Activated CD4-positive, alpha-beta T cell treated with anti-CD3 and anti-CD28 coated beads for 36 hours (primary cell): ENCODE measurements at regions not wholly inside any gene's neighbourhood (a gene's known extent, or its start where the extent isn't known, plus 50 kb on each side); places are given as distances from the start of the nearest gene placed in this dataset.
"Not testable (repeated sequence)": the region's sequence is repeated elsewhere in the genome, so short reads cannot be mapped to it uniquely, and the experiment has no call there.

Experiments used
- ATAC-seq: fragments of 200-7000 bp; cut with Tn5 transposase; one replicate; pipeline ENCODE4 v1.10.0; 2021; ENCODE audit warnings: mild to moderate bottlenecking, moderate library complexity
- CTCF ChIA-PET: fragments of 350-600 bp; sonication (Branson Sonifier 250); formaldehyde crosslinking; loops from one replicate; lab custom pipeline; 2021; ENCODE audit warnings: antibody characterized with exemption; lab: Charles Lee
- POLR2A ChIA-PET: fragments of 350-600 bp; sonication (Branson Sonifier 250); formaldehyde crosslinking; loops from one replicate; lab custom pipeline; 2021; ENCODE audit warnings: antibody characterized with exemption, inconsistent platforms; lab: Charles Lee
- DNase-seq: peaks from one replicate; pipeline ENCODE4 v3.0.0-alpha.2; 2020
- H3K27ac Mint-ChIP-seq: one replicate; pipeline ENCODE4 v1.8.0; 2021; ENCODE audit warnings: mixed read lengths
- H3K27me3 Mint-ChIP-seq: one replicate; pipeline ENCODE4 v1.8.0; 2021; ENCODE audit warnings: mixed read lengths
- H3K36me3 Mint-ChIP-seq: one replicate; pipeline ENCODE4 v1.8.0; 2021; ENCODE audit warnings: low read depth, mixed read lengths
- H3K4me1 Mint-ChIP-seq: one replicate; pipeline ENCODE4 v1.8.0; 2021; ENCODE audit warnings: mixed read lengths
- H3K4me3 Mint-ChIP-seq: one replicate; pipeline ENCODE4 v1.8.0; 2021; ENCODE audit warnings: mild to moderate bottlenecking, moderate library complexity, mixed read lengths
- H3K9me3 Mint-ChIP-seq: one replicate; pipeline ENCODE4 v1.8.0; 2021; ENCODE audit warnings: low read depth, mixed read lengths
- intact Hi-C, 2 experiments: fragments of 100-400 bp; cut with DNase I in 1 of 2; cut with micrococcal nuclease in 1 of 2; formaldehyde crosslinking; loops; one replicate each; pipeline versions ENCODE4 v1.14.2 to v1.15.1; 2022 to 2024; cut with DNase I, micrococcal nuclease

- ATAC-seq, H3K9me3 Mint-ChIP-seq, POLR2A ChIA-PET, intact Hi-C loops, H3K4me3 Mint-ChIP-seq, DNase-seq, H3K36me3 Mint-ChIP-seq, H3K27me3 Mint-ChIP-seq, H3K4me1 Mint-ChIP-seq, H3K27ac Mint-ChIP-seq: not testable (repeated sequence)
- CTCF ChIA-PET: interaction anchor here (1.2 kb wide), 1 partner anchor 71 kb away, joined by 3 read pairs; no protein-coding TSS in a partner anchor
Observed at GRCh38 chrX:124181515-124181914, 150.9 kb upstream of the TEX13D start.

GRCh38 chrX:124190440-124190839 lies 142.0 kb upstream of the TEX13D start:
- Mint-ChIP-seq H3K4me1 (no peaks in the 10 kb centered on the region), H3K36me3 (no peaks in the 10 kb centered on the region), H3K27me3 (no peaks in the 10 kb centered on the region), H3K9me3 (no peaks in the 10 kb centered on the region), H3K4me3 (no peak overlapping the region), H3K27ac (no peak overlapping the region)
- ATAC-seq (no peak), DNase-seq (no peak)
- ChIA-PET POLR2A (no interaction called here), CTCF (no interaction called here)
- intact Hi-C loops: no loop called here

- ChIA-PET POLR2A (no interaction called here), CTCF (no interaction called here)
- no peak for DNase-seq
- H3K36me3 Mint-ChIP-seq: no peaks in the 10 kb centered on the region
- no peak for ATAC-seq
- H3K4me3 Mint-ChIP-seq: no peak overlapping the region
- H3K4me1 Mint-ChIP-seq: no peaks in the 10 kb centered on the region
- no peaks in the 10 kb centered on the region for H3K27me3 Mint-ChIP-seq
- no peaks in the 10 kb centered on the region for H3K9me3 Mint-ChIP-seq
- intact Hi-C loops: no loop called here
- no peak overlapping the region for H3K27ac Mint-ChIP-seq
Observed at GRCh38 chrX:124194199-124194598, 138.3 kb upstream of the TEX13D start.

DNA sequence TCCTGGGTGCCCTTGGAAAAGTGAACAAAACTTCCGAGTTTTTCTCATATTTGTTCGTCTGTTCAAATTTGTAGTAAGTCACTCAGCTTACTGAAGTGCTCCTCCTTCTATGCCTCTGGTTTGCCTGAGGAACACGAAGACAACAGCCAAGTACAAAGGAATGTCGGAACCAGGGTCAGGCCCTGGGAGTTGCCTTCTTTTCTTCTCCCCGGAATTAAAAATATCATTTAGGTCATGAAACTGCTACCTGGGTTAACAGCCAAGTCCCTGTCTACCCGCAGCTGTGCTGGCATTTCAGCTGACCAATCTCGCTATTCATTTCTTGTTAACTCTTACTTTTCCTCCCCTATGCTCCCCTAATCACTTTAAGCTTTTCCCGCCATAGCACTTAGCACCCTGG lies 137.6 kb upstream of the TEX13D start:
- CTCF ChIA-PET: no interaction called here
- Mint-ChIP-seq H3K4me3 (no peak overlapping the region), H3K4me1 (no peaks in the 10 kb centered on the region), H3K9me3 (no peaks in the 10 kb centered on the region), H3K36me3 (no peaks in the 10 kb centered on the region), H3K27me3 (no peaks in the 10 kb centered on the region), H3K27ac (no peak overlapping the region)
- ATAC-seq: no peak
- no peak for DNase-seq
- intact Hi-C loops: no loop called here
- POLR2A ChIA-PET: no interaction called here

- ChIA-PET CTCF (no interaction called here), POLR2A (no interaction called here)
- intact Hi-C loops: no loop called here
- Mint-ChIP-seq H3K27ac (no peak overlapping the region), H3K9me3 (peaks cover 5% of the 10 kb centered on the region), H3K4me3 (no peak overlapping the region), H3K36me3 (no peaks in the 10 kb centered on the region), H3K4me1 (no peaks in the 10 kb centered on the region), H3K27me3 (no peaks in the 10 kb centered on the region)
- no peak for ATAC-seq
- no peak for DNase-seq
Observed at GRCh38 chrX:124203311-124203710, 129.1 kb upstream of the TEX13D start.

DNA sequence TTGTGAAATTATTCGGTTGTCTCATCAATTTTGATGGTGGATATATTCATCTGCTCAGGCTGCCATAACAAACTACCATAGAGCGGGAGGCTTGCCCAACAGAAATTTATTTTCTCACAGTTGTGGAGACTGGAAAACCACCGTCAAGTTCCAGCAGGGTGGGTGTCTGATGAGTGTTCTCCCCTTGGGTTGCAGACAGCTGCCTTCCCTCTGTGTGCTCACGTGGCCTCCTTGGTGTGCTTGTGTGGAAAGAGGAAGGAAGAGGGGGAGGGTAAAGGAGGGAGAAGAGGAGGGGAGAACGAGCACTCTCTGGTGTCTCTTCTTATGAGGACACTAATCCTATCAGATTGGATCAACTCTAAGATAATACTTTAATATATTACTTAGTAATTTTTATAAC lies 123.8 kb upstream of the TEX13D start:
- DNase-seq (no peak), ATAC-seq (no peak)
- intact Hi-C loops: no loop called here
- H3K4me1 Mint-ChIP-seq: peaks cover 22% of the 10 kb centered on the region
- H3K9me3 Mint-ChIP-seq: no peaks in the 10 kb centered on the region
- H3K27ac Mint-ChIP-seq: no peak overlapping the region
- H3K27me3 Mint-ChIP-seq: no peaks in the 10 kb centered on the region
- ChIA-PET CTCF (no interaction called here), POLR2A (no interaction called here)
- no peak overlapping the region for H3K4me3 Mint-ChIP-seq
- H3K36me3 Mint-ChIP-seq: no peaks in the 10 kb centered on the region

DNA sequence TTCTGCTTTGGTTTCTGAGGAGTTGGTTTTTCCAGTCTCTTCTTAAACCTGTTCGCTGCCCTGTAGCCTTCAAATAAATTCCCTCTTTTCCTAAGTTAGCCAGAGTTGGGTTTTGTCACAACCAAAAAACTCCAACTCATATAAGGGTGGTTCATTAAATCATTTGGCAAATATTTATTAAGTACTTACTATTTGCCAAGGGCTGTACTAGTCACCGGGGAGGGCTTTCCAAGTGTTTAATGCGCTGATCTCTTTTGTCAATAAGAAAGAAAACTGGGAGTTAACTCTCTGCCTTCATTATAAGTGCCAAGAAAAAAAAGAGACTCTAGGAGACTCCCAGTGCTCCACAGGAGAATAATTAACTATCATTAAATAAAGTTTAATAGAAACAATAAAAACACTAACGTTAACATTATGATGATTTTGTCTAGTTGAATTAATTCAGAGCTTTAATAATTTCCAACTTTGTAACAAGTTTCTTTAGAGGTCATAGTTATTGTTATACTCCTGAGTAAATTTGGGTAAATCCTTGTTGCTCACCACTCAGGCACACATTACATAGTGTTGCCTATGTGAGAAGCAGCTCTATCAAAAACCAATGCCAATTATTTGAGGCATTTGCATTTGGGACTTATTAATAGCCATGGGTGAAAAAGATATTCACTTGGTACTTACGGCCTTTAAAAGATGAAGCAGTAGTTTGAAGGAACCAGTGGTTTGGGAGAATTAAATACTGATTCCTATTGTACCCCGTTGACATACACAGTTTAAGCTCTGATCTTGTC lies 122.5 kb upstream of the TEX13D start:
- H3K9me3 Mint-ChIP-seq: no peaks in the 10 kb centered on the region
- H3K4me1 Mint-ChIP-seq: peaks cover 30% of the 10 kb centered on the region
- no peaks in the 10 kb centered on the region for H3K36me3 Mint-ChIP-seq
- H3K4me3 Mint-ChIP-seq: no peak overlapping the region
- POLR2A ChIA-PET: no interaction called here
- intact Hi-C loops: no loop called here
- H3K27me3 Mint-ChIP-seq: no peaks in the 10 kb centered on the region
- DNase-seq: no peak
- ATAC-seq: no peak
- H3K27ac Mint-ChIP-seq: no peak overlapping the region
- CTCF ChIA-PET: interaction anchor here (0.6 to 0.8 kb wide), 3 partner anchors 148 to 250 kb away, joined by 3 to 5 read pairs (median 4); no protein-coding TSS in a partner anchor

GRCh38 chrX:124211312-124211942 lies 121.0 kb upstream of the TEX13D start:
- DNase-seq (peak; percentile 17), ATAC-seq (peak; percentile 76)
- intact Hi-C loops: no loop called here
- H3K27me3 Mint-ChIP-seq: no peaks in the 10 kb centered on the region
- ChIA-PET POLR2A (interaction anchor here (0.6 kb wide), 1 partner anchor 460 kb away, joined by 3 read pairs; no protein-coding TSS in a partner anchor), CTCF (interaction anchor here (0.6 to 1.6 kb wide), 6 partner anchors 137 to 377 kb away, joined by 3 to 4 read pairs (median 4); no protein-coding TSS in a partner anchor)
- no peaks in the 10 kb centered on the region for H3K9me3 Mint-ChIP-seq
- no peak overlapping the region for H3K4me3 Mint-ChIP-seq
- no peak overlapping the region for H3K27ac Mint-ChIP-seq
- H3K36me3 Mint-ChIP-seq: no peaks in the 10 kb centered on the region
- H3K4me1 Mint-ChIP-seq: peaks cover 44% of the 10 kb centered on the region

DNA sequence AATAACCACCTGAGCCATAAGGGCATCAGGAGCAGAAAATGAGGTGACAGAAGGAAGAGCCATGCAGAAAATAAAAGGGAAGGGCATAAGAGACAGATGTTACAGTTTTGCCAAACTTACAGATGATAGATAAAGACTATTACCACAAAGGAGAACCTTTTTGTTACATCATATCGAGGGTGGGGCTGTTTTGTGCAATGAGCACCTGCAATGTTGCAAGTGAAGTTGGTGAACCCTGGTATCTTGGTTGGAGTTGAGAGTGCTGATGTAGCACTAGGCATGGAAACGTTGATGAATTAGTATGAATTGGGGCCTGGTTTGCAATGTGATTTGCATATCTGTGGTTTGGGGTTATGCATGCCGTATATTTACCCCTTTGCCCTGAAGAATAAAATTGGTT lies 119.8 kb upstream of the TEX13D start:
- CTCF ChIA-PET: interaction anchor here (1.6 kb wide), 1 partner anchor 174 kb away, joined by 4 read pairs; no protein-coding TSS in a partner anchor

GRCh38 chrX:124215786-124216185 lies 116.7 kb upstream of the TEX13D start:
- ATAC-seq: no peak
- peak; percentile 22 for DNase-seq
- intact Hi-C loops: loop anchor here (5.0 kb wide), 4 partner anchors 67 to 517 kb away; no protein-coding TSS in a partner anchor
- H3K36me3 Mint-ChIP-seq: no peaks in the 10 kb centered on the region
- no peaks in the 10 kb centered on the region for H3K9me3 Mint-ChIP-seq
- peak overlapping the region; percentile 96 for H3K27ac Mint-ChIP-seq
- peak overlapping the region; percentile 10 for H3K4me3 Mint-ChIP-seq
- H3K27me3 Mint-ChIP-seq: no peaks in the 10 kb centered on the region
- H3K4me1 Mint-ChIP-seq: peaks cover 80% of the 10 kb centered on the region
- ChIA-PET CTCF (interaction anchor here (0.7 to 1.1 kb wide), 3 partner anchors 23 to 157 kb away, joined by 3 to 4 read pairs (median 4); partner anchors contain the start of gene SH2D1A), POLR2A (no interaction called here)

More for the DNA sequence above, 119.8 kb upstream of the TEX13D start:
- H3K27me3 Mint-ChIP-seq: no peaks in the 10 kb centered on the region
- intact Hi-C loops: loop anchor here (1.0 to 2.0 kb wide), 2 partner anchors 28 to 250 kb away; no protein-coding TSS in a partner anchor
- no peaks in the 10 kb centered on the region for H3K36me3 Mint-ChIP-seq
- ATAC-seq: peak; percentile 50
- H3K9me3 Mint-ChIP-seq: no peaks in the 10 kb centered on the region
- POLR2A ChIA-PET: no interaction called here
- H3K4me1 Mint-ChIP-seq: peaks cover 56% of the 10 kb centered on the region
- H3K27ac Mint-ChIP-seq: no peak overlapping the region
- peak overlapping the region; percentile 33 for H3K4me3 Mint-ChIP-seq
- DNase-seq: peak; percentile 57

- intact Hi-C loops: loop anchor here (5.0 kb wide), 4 partner anchors 66 to 516 kb away; no protein-coding TSS in a partner anchor
- no peaks in the 10 kb centered on the region for H3K9me3 Mint-ChIP-seq
- CTCF ChIA-PET: interaction anchor here (1.0 to 2.4 kb wide), 3 partner anchors 22 to 130 kb away, joined by 3 to 14 read pairs (median 4); partner anchors contain the start of gene SH2D1A
- DNase-seq (peak; percentile 9), ATAC-seq (no peak)
- H3K27ac Mint-ChIP-seq: peak overlapping the region; percentile 96
- H3K4me3 Mint-ChIP-seq: peak overlapping the region; percentile 19
- H3K36me3 Mint-ChIP-seq: no peaks in the 10 kb centered on the region
- POLR2A ChIA-PET: interaction anchor here (1.3 kb wide), 1 partner anchor 22 kb away, joined by 7 read pairs; no protein-coding TSS in a partner anchor
- H3K4me1 Mint-ChIP-seq: peaks cover 79% of the 10 kb centered on the region
- H3K27me3 Mint-ChIP-seq: no peaks in the 10 kb centered on the region
Observed at GRCh38 chrX:124216396-124217115, 115.9 kb upstream of the TEX13D start.
